ENCODE measurements at regions not wholly inside any gene's neighbourhood (a gene's known extent, or its start where the extent isn't known, plus 50 kb on each side); places are given as distances from the start of the nearest gene placed in this dataset.

DNA sequence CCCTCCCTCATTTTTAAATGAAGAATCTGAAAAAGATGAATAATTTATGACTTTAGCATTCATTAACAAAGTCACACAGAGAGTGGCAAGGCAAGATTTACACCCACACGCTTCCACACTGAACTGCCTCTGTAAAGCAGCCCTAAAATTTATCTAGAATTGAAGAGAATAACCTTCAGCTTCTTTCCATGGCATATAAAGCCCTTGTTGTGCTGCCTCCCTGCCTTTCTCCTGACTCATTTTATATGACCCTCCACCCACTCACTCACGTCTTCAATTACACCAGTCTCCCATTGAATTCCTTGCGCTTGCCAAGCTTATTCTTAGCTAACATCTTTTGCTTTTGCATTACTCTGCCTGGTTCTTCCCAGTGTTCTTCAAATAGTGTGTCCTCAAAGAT is 2649.3 kb downstream of the PCDH7 start:
- Histone ChIP-seq H3K36me3 (ENCODE audit: insufficient read depth, low read length) (no peaks in the 10 kb centered on the region), H3K4me2 (ENCODE audit: low read length) (no peak overlapping the region)
- TF ChIP-seq, protein P1, sequence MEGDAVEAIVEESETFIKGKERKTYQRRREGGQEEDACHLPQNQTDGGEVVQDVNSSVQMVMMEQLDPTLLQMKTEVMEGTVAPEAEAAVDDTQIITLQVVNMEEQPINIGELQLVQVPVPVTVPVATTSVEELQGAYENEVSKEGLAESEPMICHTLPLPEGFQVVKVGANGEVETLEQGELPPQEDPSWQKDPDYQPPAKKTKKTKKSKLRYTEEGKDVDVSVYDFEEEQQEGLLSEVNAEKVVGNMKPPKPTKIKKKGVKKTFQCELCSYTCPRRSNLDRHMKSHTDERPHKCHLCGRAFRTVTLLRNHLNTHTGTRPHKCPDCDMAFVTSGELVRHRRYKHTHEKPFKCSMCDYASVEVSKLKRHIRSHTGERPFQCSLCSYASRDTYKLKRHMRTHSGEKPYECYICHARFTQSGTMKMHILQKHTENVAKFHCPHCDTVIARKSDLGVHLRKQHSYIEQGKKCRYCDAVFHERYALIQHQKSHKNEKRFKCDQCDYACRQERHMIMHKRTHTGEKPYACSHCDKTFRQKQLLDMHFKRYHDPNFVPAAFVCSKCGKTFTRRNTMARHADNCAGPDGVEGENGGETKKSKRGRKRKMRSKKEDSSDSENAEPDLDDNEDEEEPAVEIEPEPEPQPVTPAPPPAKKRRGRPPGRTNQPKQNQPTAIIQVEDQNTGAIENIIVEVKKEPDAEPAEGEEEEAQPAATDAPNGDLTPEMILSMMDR (IDR thresholded peaks at IDR 0.05; ENCODE audit: low read length) = no peak
- TF ChIP-seq EZH2 (IDR thresholded peaks at IDR 0.05; ENCODE audit: borderline replicate concordance, low read length) = no peak

DNA sequence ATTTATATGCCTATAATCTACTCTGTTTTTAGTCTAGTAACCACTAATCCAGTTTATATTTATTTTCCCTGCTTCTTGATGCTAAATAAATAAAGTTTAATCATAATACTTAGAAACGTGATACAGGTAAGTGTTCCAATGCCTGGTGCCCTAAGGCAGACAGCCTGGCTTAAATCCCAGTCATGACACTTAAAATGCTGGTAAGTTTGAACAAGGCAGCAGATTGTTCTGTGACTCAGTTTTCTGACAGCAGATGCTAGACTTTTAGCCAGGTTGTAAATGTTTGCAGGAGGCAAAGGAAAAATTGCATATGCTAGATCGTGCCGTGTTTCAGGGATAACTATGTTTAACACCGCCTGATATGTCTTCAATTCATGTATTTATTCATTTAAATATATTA is 2661.6 kb downstream of the PCDH7 start:
- no peak overlapping the region for H3K4me3 ChIP-seq (ENCODE audit: low read depth, low read length, poor library complexity, severe bottlenecking)
- no peaks in the 10 kb centered on the region for H3K36me3 ChIP-seq (ENCODE audit: insufficient read depth, low read length)
- H3K4me2 ChIP-seq (ENCODE audit: low read length) = no peak overlapping the region
- H4K20me1 ChIP-seq (ENCODE audit: insufficient read depth, low read length) = no peaks in the 10 kb centered on the region
- no peaks in the 10 kb centered on the region for H3F3A ChIP-seq (ENCODE audit: insufficient read depth, low read length)
- H3K9ac ChIP-seq (ENCODE audit: low read length) = no peak overlapping the region
- no peak overlapping the region for H2AFZ ChIP-seq (ENCODE audit: low read length)
- no peak overlapping the region for H3K27ac ChIP-seq (ENCODE audit: low read depth, low read length, poor library complexity, severe bottlenecking)
- TF ChIP-seq EZH2 (IDR thresholded peaks at IDR 0.05; ENCODE audit: borderline replicate concordance, low read length) = no peak
- TF ChIP-seq, protein P1 (IDR thresholded peaks at IDR 0.05; ENCODE audit: low read length) = no peak
- no peaks in the 10 kb centered on the region for H3K27me3 ChIP-seq (ENCODE audit: insufficient read depth, low read length)
- no peaks in the 10 kb centered on the region for H3K79me2 ChIP-seq (ENCODE audit: insufficient read depth, low read length)
- H3K4me1 ChIP-seq (ENCODE audit: insufficient read depth, low read length, severe bottlenecking) = no peaks in the 10 kb centered on the region
- no peaks in the 10 kb centered on the region for H3K9me3 ChIP-seq (ENCODE audit: low read length)
- no peaks in the 10 kb centered on the region for H3K9me2 ChIP-seq (ENCODE audit: low read depth, low read length)

More for the DNA sequence above, 2649.3 kb downstream of the PCDH7 start:
- Histone ChIP-seq H3K9me3 (ENCODE audit: low read length) (no peaks in the 10 kb centered on the region), H3K79me2 (ENCODE audit: insufficient read depth, low read length) (no peaks in the 10 kb centered on the region), H3K9ac (ENCODE audit: low read length) (no peak overlapping the region), H4K20me1 (ENCODE audit: insufficient read depth, low read length) (no peaks in the 10 kb centered on the region), H3K9me2 (ENCODE audit: low read depth, low read length) (no peaks in the 10 kb centered on the region), H3K27me3 (ENCODE audit: insufficient read depth, low read length) (no peaks in the 10 kb centered on the region), H3K4me3 (ENCODE audit: low read depth, low read length, poor library complexity, severe bottlenecking) (no peak overlapping the region), H2AFZ (ENCODE audit: low read length) (no peak overlapping the region), H3F3A (ENCODE audit: insufficient read depth, low read length) (no peaks in the 10 kb centered on the region), H3K27ac (ENCODE audit: low read depth, low read length, poor library complexity, severe bottlenecking) (no peak overlapping the region), H3K4me1 (ENCODE audit: insufficient read depth, low read length, severe bottlenecking) (no peaks in the 10 kb centered on the region)

DNA sequence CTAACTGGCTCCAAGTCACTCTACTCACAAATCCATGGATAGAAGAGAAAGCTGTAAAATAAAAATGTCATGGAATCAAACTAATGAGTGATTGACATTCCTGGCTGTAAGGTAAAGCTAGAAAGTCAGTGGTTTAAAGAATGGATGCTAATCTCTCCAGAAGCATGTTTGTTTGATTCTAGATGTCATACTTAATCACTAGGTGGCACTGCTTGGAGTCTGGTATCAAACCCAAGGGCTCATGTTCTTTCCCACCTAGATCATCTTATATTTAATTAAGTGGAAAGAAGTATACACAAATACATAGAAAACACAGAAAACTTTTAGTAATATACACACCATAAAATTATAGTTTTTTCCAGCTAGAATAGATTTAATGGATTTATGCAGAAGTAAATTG is 2666.6 kb downstream of the PCDH7 start:
- no peak overlapping the region for H3K4me3 ChIP-seq (ENCODE audit: low read depth, low read length, poor library complexity, severe bottlenecking)
- H2AFZ ChIP-seq (ENCODE audit: low read length) = no peak overlapping the region
- H4K20me1 ChIP-seq (ENCODE audit: insufficient read depth, low read length) = no peaks in the 10 kb centered on the region
- H3K79me2 ChIP-seq (ENCODE audit: insufficient read depth, low read length) = no peaks in the 10 kb centered on the region
- H3K36me3 ChIP-seq (ENCODE audit: insufficient read depth, low read length) = no peaks in the 10 kb centered on the region
- no peak overlapping the region for H3K27ac ChIP-seq (ENCODE audit: low read depth, low read length, poor library complexity, severe bottlenecking)
- H3F3A ChIP-seq (ENCODE audit: insufficient read depth, low read length) = no peaks in the 10 kb centered on the region
- no peak for TF ChIP-seq EZH2 (IDR thresholded peaks at IDR 0.05; ENCODE audit: borderline replicate concordance, low read length)
- TF ChIP-seq, protein P1 (IDR thresholded peaks at IDR 0.05; ENCODE audit: low read length) = peak; percentile 17; the same call in 1 of the 2 replicates
- no peak overlapping the region for H3K4me2 ChIP-seq (ENCODE audit: low read length)
- no peaks in the 10 kb centered on the region for H3K4me1 ChIP-seq (ENCODE audit: insufficient read depth, low read length, severe bottlenecking)
- no peak overlapping the region for H3K9ac ChIP-seq (ENCODE audit: low read length)
- H3K9me2 ChIP-seq (ENCODE audit: low read depth, low read length) = no peaks in the 10 kb centered on the region
- no peaks in the 10 kb centered on the region for H3K27me3 ChIP-seq (ENCODE audit: insufficient read depth, low read length)
- no peaks in the 10 kb centered on the region for H3K9me3 ChIP-seq (ENCODE audit: low read length)

Measured in OCI-LY1 (cell line).